ENCODE measurements at regions not wholly inside any gene's neighbourhood (a gene's known extent, or its start where the extent isn't known, plus 50 kb on each side); places are given as distances from the start of the nearest gene placed in this dataset.

GRCh38 chr2:133660510-133660909, 92.2 kb upstream of the NCKAP5 start:
- H3K9me3 ChIP-seq = no peaks in the 10 kb centered on the region
- no peak overlapping the region for H3K27ac ChIP-seq
- H3K4me1 ChIP-seq = no peaks in the 10 kb centered on the region
- intact Hi-C loops (cut with DNase I) = no loop called here
- H3K36me3 ChIP-seq = no peaks in the 10 kb centered on the region
- H3K4me3 ChIP-seq = no peak overlapping the region
- TF ChIP-seq CTCF (IDR thresholded peaks at IDR 0.05) = no peak
- 91 to 95% methylated on average over 6 of the region's 6 CpGs for WGBS, 2 donors
- no peak for DNase-seq
- no peaks in the 10 kb centered on the region for H3K27me3 ChIP-seq

GRCh38 chr2:133661392-133661791, 93.1 kb upstream of the NCKAP5 start:
- intact Hi-C loops (cut with DNase I) = no loop called here
- 84 to 94% methylated on average over 4 of the region's 4 CpGs for WGBS, 2 donors
- TF ChIP-seq CTCF (IDR thresholded peaks at IDR 0.05) (no peak), POLR2A (IDR thresholded peaks at IDR 0.05) (no peak), POLR2AphosphoS5 (IDR thresholded peaks at IDR 0.05) (no peak), EP300 (IDR thresholded peaks at IDR 0.05) (no peak)
- Histone ChIP-seq H3K4me3 (no peak overlapping the region), H3K36me3 (no peaks in the 10 kb centered on the region), H3K9me3 (no peaks in the 10 kb centered on the region), H3K27me3 (no peaks in the 10 kb centered on the region), H3K4me1 (no peaks in the 10 kb centered on the region), H3K27ac (no peak overlapping the region)
- DNase-seq = no peak

GRCh38 chr2:133666621-133667020, 98.4 kb upstream of the NCKAP5 start:
- peaks cover 0 to 15% (median 6%) of the 10 kb centered on the region in 4 donors for H3K9me3 ChIP-seq
- no peaks in the 10 kb centered on the region for H3K4me1 ChIP-seq
- no peak for DNase-seq
- TF ChIP-seq CTCF (IDR thresholded peaks at IDR 0.05) = no peak
- TF ChIP-seq POLR2A (IDR thresholded peaks at IDR 0.05) = no peak
- TF ChIP-seq EP300 (IDR thresholded peaks at IDR 0.05) = no peak
- TF ChIP-seq POLR2AphosphoS5 (IDR thresholded peaks at IDR 0.05) = no peak
- intact Hi-C loops (cut with DNase I) = no loop called here
- H3K27me3 ChIP-seq = no peaks in the 10 kb centered on the region
- no peak overlapping the region for H3K4me3 ChIP-seq
- no peak overlapping the region for H3K27ac ChIP-seq
- WGBS, 2 donors = 89 to 97% methylated on average over 1 of the region's 1 CpG
- no peaks in the 10 kb centered on the region for H3K36me3 ChIP-seq

- no peaks in the 10 kb centered on the region for H3K4me1 ChIP-seq
- intact Hi-C loops (cut with DNase I) = no loop called here
- TF ChIP-seq CTCF (IDR thresholded peaks at IDR 0.05) = no peak
- no peak for TF ChIP-seq POLR2A (IDR thresholded peaks at IDR 0.05)
- no peak for TF ChIP-seq EP300 (IDR thresholded peaks at IDR 0.05)
- TF ChIP-seq POLR2AphosphoS5 (IDR thresholded peaks at IDR 0.05) = no peak
- no peak overlapping the region for H3K27ac ChIP-seq
- DNase-seq = no peak
- H3K36me3 ChIP-seq = no peaks in the 10 kb centered on the region
- H3K27me3 ChIP-seq = no peaks in the 10 kb centered on the region
- H3K4me3 ChIP-seq = no peak overlapping the region
- H3K9me3 ChIP-seq = peaks cover 0 to 15% (median 6%) of the 10 kb centered on the region in 4 donors
These were observed 98.8 kb upstream of the NCKAP5 start for GRCh38 chr2:133667085-133667484.

- H3K36me3 ChIP-seq = no peaks in the 10 kb centered on the region
- TF ChIP-seq POLR2AphosphoS5 (IDR thresholded peaks at IDR 0.05) (no peak), POLR2A (IDR thresholded peaks at IDR 0.05) (no peak), CTCF (IDR thresholded peaks at IDR 0.05) (no peak), EP300 (IDR thresholded peaks at IDR 0.05) (no peak)
- no peak for DNase-seq
- no peak overlapping the region for H3K4me3 ChIP-seq
- no peaks in the 10 kb centered on the region for H3K4me1 ChIP-seq
- no peak overlapping the region for H3K27ac ChIP-seq
- WGBS, 2 donors = 96 to 97% methylated on average over 1 of the region's 1 CpG
- H3K27me3 ChIP-seq = no peaks in the 10 kb centered on the region
- intact Hi-C loops (cut with DNase I) = no loop called here
- H3K9me3 ChIP-seq = peaks cover 0 to 15% (median 6%) of the 10 kb centered on the region in 4 donors
These were observed 99.7 kb upstream of the NCKAP5 start for GRCh38 chr2:133667968-133668367.
